Upper lobe of right lung (tissue), 1 donor: ENCODE measurements at regions not wholly inside any gene's neighbourhood (a gene's known extent, or its start where the extent isn't known, plus 50 kb on each side); places are given as distances from the start of the nearest gene placed in this dataset.

Experiments
- ATAC-seq: fragments of 200-7000 bp; cut with Tn5 transposase; one replicate; pipeline ENCODE4 v1.9.1; 2020; ENCODE audit warnings: mild to moderate bottlenecking, moderate library complexity
- DNase-seq: peaks from one replicate; pipeline ENCODE4 v3.0.0-alpha.2; 2020
- H3K27ac ChIP-seq: fragments of 200-600 bp; one replicate; pipeline ENCODE4 v1.8.0; 2022
- H3K27me3 ChIP-seq: fragments of 200-600 bp; one replicate; pipeline ENCODE4 v1.8.0; 2022; ENCODE audit warnings: mild to moderate bottlenecking
- H3K36me3 ChIP-seq: fragments of 200-600 bp; one replicate; pipeline ENCODE4 v1.8.0; 2022
- H3K4me1 ChIP-seq: fragments of 200-600 bp; one replicate; pipeline ENCODE4 v1.8.0; 2022
- H3K4me3 ChIP-seq: fragments of 200-600 bp; one replicate; pipeline ENCODE4 v1.8.0; 2022; ENCODE audit warnings: mild to moderate bottlenecking
- H3K9me3 ChIP-seq: fragments of 200-600 bp; one replicate; pipeline ENCODE4 v1.8.0; 2022
- CTCF ChIP-seq: fragments of 200-600 bp; IDR thresholded peaks from one replicate; pipeline ENCODE4 v1.8.0; 2022; ENCODE audit warnings: antibody characterized with exemption
- intact Hi-C: fragments of 100-400 bp; cut with DNase I; formaldehyde crosslinking; loops from one replicate; pipeline ENCODE4 v1.11.0; 2022
- donor health status: DM: no; HTN: yes; CAD: no; lungs with severe emphysema.

- no peak overlapping the region for H3K4me3 ChIP-seq
- H3K27me3 ChIP-seq, result no peaks in the 10 kb centered on the region
- H3K36me3 ChIP-seq, result no peaks in the 10 kb centered on the region
- peak; percentile 28 for TF ChIP-seq CTCF
- ATAC-seq (peak; percentile 48), DNase-seq (no peak)
- H3K9me3 ChIP-seq, result no peaks in the 10 kb centered on the region
- H3K27ac ChIP-seq, result no peak overlapping the region
- intact Hi-C loops, result no loop called here
- H3K4me1 ChIP-seq, result no peaks in the 10 kb centered on the region
Observed at GRCh38 chr19:14318873-14319272, 62.4 kb upstream of the ADGRE5 start.

- ATAC-seq (no peak), DNase-seq (no peak)
- H3K27me3 ChIP-seq, result no peaks in the 10 kb centered on the region
- H3K4me1 ChIP-seq, result no peaks in the 10 kb centered on the region
- H3K9me3 ChIP-seq, result no peaks in the 10 kb centered on the region
- no peak for TF ChIP-seq CTCF
- intact Hi-C loops, result no loop called here
- no peak overlapping the region for H3K4me3 ChIP-seq
- no peaks in the 10 kb centered on the region for H3K36me3 ChIP-seq
- no peak overlapping the region for H3K27ac ChIP-seq
Observed at GRCh38 chr19:14317157-14317556, 64.1 kb upstream of the ADGRE5 start.

- no peaks in the 10 kb centered on the region for H3K9me3 ChIP-seq
- no peak for TF ChIP-seq CTCF
- no peak for DNase-seq
- H3K4me3 ChIP-seq, result no peak overlapping the region
- no peaks in the 10 kb centered on the region for H3K36me3 ChIP-seq
- no peaks in the 10 kb centered on the region for H3K4me1 ChIP-seq
- H3K27me3 ChIP-seq, result no peaks in the 10 kb centered on the region
- intact Hi-C loops, result no loop called here
- H3K27ac ChIP-seq, result no peak overlapping the region
- ATAC-seq, result no peak
Observed at GRCh38 chr19:14315433-14315832, 65.8 kb upstream of the ADGRE5 start.

- ATAC-seq, result no peak
- H3K27me3 ChIP-seq, result no peaks in the 10 kb centered on the region
- no peak overlapping the region for H3K4me3 ChIP-seq
- H3K9me3 ChIP-seq, result no peaks in the 10 kb centered on the region
- no peak for DNase-seq
- no peak overlapping the region for H3K27ac ChIP-seq
- H3K36me3 ChIP-seq, result no peaks in the 10 kb centered on the region
- TF ChIP-seq CTCF, result no peak
- no peaks in the 10 kb centered on the region for H3K4me1 ChIP-seq
- intact Hi-C loops, result no loop called here
Observed at GRCh38 chr19:14310055-14310454, 71.2 kb upstream of the ADGRE5 start.

- Histone ChIP-seq H3K27ac (no peak overlapping the region), H3K36me3 (no peaks in the 10 kb centered on the region), H3K4me3 (no peak overlapping the region), H3K4me1 (no peaks in the 10 kb centered on the region), H3K9me3 (no peaks in the 10 kb centered on the region), H3K27me3 (no peaks in the 10 kb centered on the region)
- intact Hi-C loops, result no loop called here
- TF ChIP-seq CTCF, result no peak
- ATAC-seq, result no peak
- DNase-seq, result no peak
Observed at GRCh38 chr19:14305706-14306105, 75.5 kb upstream of the ADGRE5 start.

GRCh38 chr19:14301150-14301549 lies 80.1 kb upstream of the ADGRE5 start:
- H3K27ac ChIP-seq, result no peak overlapping the region
- no peak overlapping the region for H3K4me3 ChIP-seq
- H3K36me3 ChIP-seq, result no peaks in the 10 kb centered on the region
- no peaks in the 10 kb centered on the region for H3K4me1 ChIP-seq
- ATAC-seq (no peak), DNase-seq (no peak)
- no peaks in the 10 kb centered on the region for H3K27me3 ChIP-seq
- no peaks in the 10 kb centered on the region for H3K9me3 ChIP-seq
- intact Hi-C loops, result no loop called here
- no peak for TF ChIP-seq CTCF
